PFSK-1 (cell line): ENCODE measurements at regions not wholly inside any gene's neighbourhood (a gene's known extent, or its start where the extent isn't known, plus 50 kb on each side); places are given as distances from the start of the nearest gene placed in this dataset.

Experiments used
- POLR2AphosphoS5 ChIP-seq: IDR thresholded peaks from 2 replicates; pipeline ENCODE4 v1.6.1; 2012; ENCODE audit warnings: low read depth, mild to moderate bottlenecking, control low read depth, low read length, moderate library complexity
- SIN3A ChIP-seq: IDR thresholded peaks from 2 replicates; pipeline ENCODE4 v1.6.1; 2012; ENCODE audit warnings: mild to moderate bottlenecking, low read length, moderate library complexity, borderline replicate concordance; ENCODE audit not compliant: insufficient read depth
- TAF1 ChIP-seq: IDR thresholded peaks from 2 replicates; pipeline ENCODE4 v1.6.1; 2012; ENCODE audit warnings: low read length, control low read depth, borderline replicate concordance; ENCODE audit not compliant: insufficient read depth
- TF ChIP-seq, protein P1 (sequence below), 2 experiments: IDR thresholded peaks; 2 replicates each; pipeline versions ENCODE4 v1.6.1 to v1.8.0; 2011 to 2012; ENCODE audit warnings: low read depth in 2 of 2, low read length in 2 of 2, control low read depth in 1 of 2, inconsistent platforms in 1 of 2, mild to moderate bottlenecking in 1 of 2, moderate library complexity in 1 of 2; ENCODE audit not compliant: insufficient read depth in 1 of 2

DNA sequence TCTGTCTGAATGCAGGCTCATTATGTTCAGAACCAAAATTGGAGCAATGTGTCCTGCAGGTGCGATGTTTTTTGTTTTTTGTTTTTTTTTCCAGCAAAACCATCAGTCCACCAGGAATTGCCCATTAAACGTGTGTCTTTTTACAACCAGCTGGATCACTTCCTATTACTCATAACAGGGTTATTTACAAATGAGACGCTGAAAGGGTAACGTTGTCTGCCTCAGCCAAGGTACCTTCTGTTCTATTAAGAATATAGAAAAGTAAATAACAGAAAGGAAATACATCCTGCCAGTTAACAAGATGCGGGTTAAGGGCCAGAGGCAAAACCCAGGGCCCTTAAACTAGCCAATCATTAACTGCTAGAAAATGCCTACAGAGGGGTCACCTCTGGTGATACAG, 590.4 kb downstream of the TBC1D4 start:
- TF ChIP-seq SIN3A (no peak), POLR2AphosphoS5 (no peak), TAF1 (no peak)
- TF ChIP-seq, protein P1, sequence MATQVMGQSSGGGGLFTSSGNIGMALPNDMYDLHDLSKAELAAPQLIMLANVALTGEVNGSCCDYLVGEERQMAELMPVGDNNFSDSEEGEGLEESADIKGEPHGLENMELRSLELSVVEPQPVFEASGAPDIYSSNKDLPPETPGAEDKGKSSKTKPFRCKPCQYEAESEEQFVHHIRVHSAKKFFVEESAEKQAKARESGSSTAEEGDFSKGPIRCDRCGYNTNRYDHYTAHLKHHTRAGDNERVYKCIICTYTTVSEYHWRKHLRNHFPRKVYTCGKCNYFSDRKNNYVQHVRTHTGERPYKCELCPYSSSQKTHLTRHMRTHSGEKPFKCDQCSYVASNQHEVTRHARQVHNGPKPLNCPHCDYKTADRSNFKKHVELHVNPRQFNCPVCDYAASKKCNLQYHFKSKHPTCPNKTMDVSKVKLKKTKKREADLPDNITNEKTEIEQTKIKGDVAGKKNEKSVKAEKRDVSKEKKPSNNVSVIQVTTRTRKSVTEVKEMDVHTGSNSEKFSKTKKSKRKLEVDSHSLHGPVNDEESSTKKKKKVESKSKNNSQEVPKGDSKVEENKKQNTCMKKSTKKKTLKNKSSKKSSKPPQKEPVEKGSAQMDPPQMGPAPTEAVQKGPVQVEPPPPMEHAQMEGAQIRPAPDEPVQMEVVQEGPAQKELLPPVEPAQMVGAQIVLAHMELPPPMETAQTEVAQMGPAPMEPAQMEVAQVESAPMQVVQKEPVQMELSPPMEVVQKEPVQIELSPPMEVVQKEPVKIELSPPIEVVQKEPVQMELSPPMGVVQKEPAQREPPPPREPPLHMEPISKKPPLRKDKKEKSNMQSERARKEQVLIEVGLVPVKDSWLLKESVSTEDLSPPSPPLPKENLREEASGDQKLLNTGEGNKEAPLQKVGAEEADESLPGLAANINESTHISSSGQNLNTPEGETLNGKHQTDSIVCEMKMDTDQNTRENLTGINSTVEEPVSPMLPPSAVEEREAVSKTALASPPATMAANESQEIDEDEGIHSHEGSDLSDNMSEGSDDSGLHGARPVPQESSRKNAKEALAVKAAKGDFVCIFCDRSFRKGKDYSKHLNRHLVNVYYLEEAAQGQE (IDR thresholded peaks at IDR 0.05; ENCODE audit: insufficient read depth in 1 of 2, low read depth in 2 of 2, low read length in 2 of 2), result no peak
